BLaER1 (cell line): ENCODE measurements at regions not wholly inside any gene's neighbourhood (a gene's known extent, or its start where the extent isn't known, plus 50 kb on each side); places are given as distances from the start of the nearest gene placed in this dataset.
"Not testable (repeated sequence)": the region's sequence is repeated elsewhere in the genome, so short reads cannot be mapped to it uniquely, and the experiment has no call there.

Experiments
- H3K27ac ChIP-seq: shearing (Covaris generic); formaldehyde crosslinking; 2 replicates; pipeline ENCODE4 v1.8.1; 2022
- H3K27me3 ChIP-seq: shearing (Covaris generic); formaldehyde crosslinking; 2 replicates; pipeline ENCODE4 v1.8.1; 2022
- H3K36me3 ChIP-seq: shearing (Covaris generic); formaldehyde crosslinking; 2 replicates; pipeline ENCODE4 v1.8.1; 2022
- H3K4me1 ChIP-seq: shearing (Covaris generic); formaldehyde crosslinking; 2 replicates; pipeline ENCODE4 v1.8.1; 2022
- H3K4me2 ChIP-seq: shearing (Covaris generic); formaldehyde crosslinking; 2 replicates; pipeline ENCODE4 v1.8.1; 2022
- H3K4me3 ChIP-seq: shearing (Covaris generic); formaldehyde crosslinking; 2 replicates; pipeline ENCODE4 v1.8.1; 2022
- H3K9ac ChIP-seq: shearing (Covaris generic); formaldehyde crosslinking; 2 replicates; pipeline ENCODE4 v1.8.1; 2022
- H3K9me3 ChIP-seq: shearing (Covaris generic); formaldehyde crosslinking; 2 replicates; pipeline ENCODE4 v1.8.1; 2022
- H4K20me1 ChIP-seq: shearing (Covaris generic); formaldehyde crosslinking; 2 replicates; pipeline ENCODE4 v1.8.1; 2022
- Cebpa-rat ChIP-seq: shearing (Covaris generic); IDR thresholded peaks from 2 replicates; pipeline ENCODE4 v1.8.1; 2022

DNA sequence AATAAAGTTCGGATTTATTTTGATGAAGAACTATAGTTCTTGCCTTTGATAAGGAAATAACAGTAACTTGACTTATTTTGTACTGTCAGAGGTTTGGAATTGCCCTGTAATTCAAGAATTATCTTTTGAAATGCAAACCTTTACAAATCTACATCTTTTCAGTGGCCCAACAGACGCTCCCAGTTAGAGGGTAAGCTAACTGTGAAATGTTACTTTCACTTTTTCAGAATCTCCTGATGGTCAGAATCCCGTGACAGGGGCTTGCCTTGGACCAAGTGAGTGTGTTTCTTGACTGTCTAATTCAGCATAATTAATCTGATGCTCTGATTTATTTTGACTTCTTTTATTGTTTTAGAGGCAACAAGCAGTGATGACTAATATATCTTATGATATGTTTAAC, 262.5 kb downstream of the PLOD2 start:
- Histone ChIP-seq H3K4me2 (no peak overlapping the region), H3K9me3 (no peaks in the 10 kb centered on the region), H3K27me3 (no peaks in the 10 kb centered on the region), H3K9ac (no peak overlapping the region), H3K4me1 (peaks cover 5% of the 10 kb centered on the region; the same call in 1 of the 2 replicates), H4K20me1 (no peaks in the 10 kb centered on the region), H3K27ac (no peak overlapping the region), H3K4me3 (no peak overlapping the region), H3K36me3 (no peaks in the 10 kb centered on the region)
- TF ChIP-seq Cebpa-rat: no peak

DNA sequence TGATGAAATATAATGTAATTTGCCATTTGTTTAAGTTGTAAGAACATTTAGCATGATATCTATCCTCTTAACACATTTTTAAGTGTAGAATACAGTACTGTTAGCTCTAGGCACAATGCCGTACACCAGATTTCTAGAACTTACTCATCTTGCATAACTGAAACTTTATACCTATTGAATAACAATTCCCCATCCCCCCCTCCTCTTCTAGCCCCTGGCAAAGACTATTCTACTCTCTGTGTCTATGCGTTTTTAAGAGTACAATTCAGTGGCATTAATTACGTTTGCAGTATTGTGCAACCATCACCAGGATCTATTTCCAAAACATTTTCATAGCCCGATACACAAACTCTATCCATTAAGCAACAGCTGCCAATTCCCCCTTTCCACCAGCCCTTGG, 261.7 kb downstream of the PLOD2 start:
- peaks cover 5% of the 10 kb centered on the region; the same call in 1 of the 2 replicates for H3K4me1 ChIP-seq
- H3K9me3 ChIP-seq: no peaks in the 10 kb centered on the region
- H3K27ac ChIP-seq: no peak overlapping the region
- H3K27me3 ChIP-seq: no peaks in the 10 kb centered on the region
- H3K9ac ChIP-seq: no peak overlapping the region
- H3K4me2 ChIP-seq: no peak overlapping the region
- TF ChIP-seq Cebpa-rat: no peak
- H3K36me3 ChIP-seq: no peaks in the 10 kb centered on the region
- no peaks in the 10 kb centered on the region for H4K20me1 ChIP-seq
- no peak overlapping the region for H3K4me3 ChIP-seq

DNA sequence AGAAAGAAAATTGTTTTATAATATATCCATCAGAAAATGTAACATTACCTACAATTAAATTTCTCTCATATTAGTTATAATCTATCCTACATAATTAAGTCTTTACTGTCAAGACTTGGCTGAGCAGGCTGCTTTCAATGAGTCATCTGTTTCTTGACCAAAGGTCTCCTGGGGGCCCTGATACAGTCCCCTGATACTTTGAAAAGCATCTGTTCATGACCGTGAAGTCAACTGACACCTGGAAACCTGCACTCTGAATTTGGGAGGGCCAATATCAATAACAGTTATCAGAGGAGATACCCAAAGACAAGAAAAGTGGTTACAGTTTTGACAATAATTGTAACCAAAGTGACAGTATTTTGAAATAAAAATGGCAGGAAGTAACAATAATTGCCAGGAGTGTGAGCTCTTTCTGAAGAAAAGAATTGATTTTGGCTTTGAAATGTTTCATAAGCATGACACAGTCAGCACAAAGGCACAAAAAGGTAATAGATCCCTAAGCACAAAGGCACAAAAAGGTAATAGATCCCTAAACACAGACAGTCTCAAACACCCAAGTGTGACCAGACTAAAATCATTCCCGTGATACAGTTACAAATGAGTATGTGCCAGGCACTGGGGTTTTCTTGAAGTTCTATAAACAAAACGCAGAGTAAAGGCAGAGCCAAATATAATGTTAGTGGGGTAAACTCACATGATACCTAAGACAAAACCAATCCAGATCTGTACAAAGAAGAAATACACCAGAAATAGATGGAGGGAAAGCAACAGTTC, 260.7 kb downstream of the PLOD2 start:
- Histone ChIP-seq H3K27me3 (no peaks in the 10 kb centered on the region), H3K36me3 (no peaks in the 10 kb centered on the region), H3K27ac (no peak overlapping the region), H3K4me3 (no peak overlapping the region), H4K20me1 (no peaks in the 10 kb centered on the region), H3K9me3 (no peaks in the 10 kb centered on the region), H3K4me2 (no peak overlapping the region), H3K4me1 (peaks cover 5% of the 10 kb centered on the region; the same call in 1 of the 2 replicates), H3K9ac (no peak overlapping the region)
- no peak for TF ChIP-seq Cebpa-rat

DNA sequence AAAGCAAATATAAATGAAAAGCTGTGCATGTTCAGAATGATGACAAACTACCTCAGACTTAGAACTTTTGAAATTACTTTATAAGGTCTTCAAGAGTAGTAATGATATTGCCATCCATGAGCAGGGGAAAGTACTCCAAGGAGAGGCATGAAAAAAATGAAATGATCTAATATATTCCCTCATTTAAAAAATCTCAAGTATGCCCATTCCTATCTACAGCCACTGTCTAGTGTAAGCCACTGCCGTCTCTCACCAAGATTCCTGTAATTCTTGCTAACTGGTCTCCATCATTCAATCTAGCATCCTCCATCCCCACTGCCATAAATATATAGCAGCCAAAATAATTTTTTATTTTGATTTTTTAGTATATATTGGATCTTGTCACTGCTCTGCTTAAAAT, 258.8 kb downstream of the PLOD2 start:
- Histone ChIP-seq H3K27ac (no peak overlapping the region), H3K36me3 (no peaks in the 10 kb centered on the region), H3K4me1 (peaks cover 5% of the 10 kb centered on the region; the same call in 1 of the 2 replicates), H3K27me3 (no peaks in the 10 kb centered on the region), H3K4me2 (no peak overlapping the region), H3K4me3 (no peak overlapping the region), H4K20me1 (no peaks in the 10 kb centered on the region), H3K9me3 (no peaks in the 10 kb centered on the region), H3K9ac (no peak overlapping the region)
- no peak for TF ChIP-seq Cebpa-rat

DNA sequence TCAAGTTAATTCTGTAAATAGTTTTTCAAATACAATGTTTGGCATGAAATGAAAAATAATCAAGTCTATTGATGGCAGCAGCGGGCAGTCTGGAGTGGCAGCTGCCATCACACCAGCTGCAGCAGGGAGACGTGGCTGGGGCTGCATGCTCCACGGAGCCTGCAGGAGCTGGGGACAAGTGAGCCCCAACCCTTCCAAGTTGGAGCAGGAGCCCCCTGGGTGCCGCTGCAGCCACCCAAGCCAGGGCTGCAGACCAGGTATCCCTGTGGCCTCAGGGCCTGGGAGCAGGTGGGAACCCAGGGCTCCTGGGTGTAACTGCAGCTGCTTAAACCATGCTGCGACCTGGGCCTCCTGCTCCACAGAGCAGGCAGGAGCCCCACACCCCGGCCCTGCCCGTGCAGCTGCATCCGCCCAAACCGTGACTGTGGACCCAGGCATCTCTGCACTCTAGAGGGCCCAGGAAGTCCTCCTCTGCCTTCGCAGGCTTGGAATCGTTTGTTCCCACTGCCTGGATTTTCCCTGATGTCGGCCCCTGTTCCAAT, 257.4 kb downstream of the PLOD2 start:
- Histone ChIP-seq H3K9ac (no peak overlapping the region), H3K36me3 (no peaks in the 10 kb centered on the region), H4K20me1 (no peaks in the 10 kb centered on the region), H3K27me3 (no peaks in the 10 kb centered on the region), H3K4me3 (no peak overlapping the region), H3K4me1 (peaks cover 5% of the 10 kb centered on the region; the same call in 1 of the 2 replicates), H3K4me2 (no peak overlapping the region), H3K9me3 (no peaks in the 10 kb centered on the region), H3K27ac (no peak overlapping the region)
- TF ChIP-seq Cebpa-rat: no peak

DNA sequence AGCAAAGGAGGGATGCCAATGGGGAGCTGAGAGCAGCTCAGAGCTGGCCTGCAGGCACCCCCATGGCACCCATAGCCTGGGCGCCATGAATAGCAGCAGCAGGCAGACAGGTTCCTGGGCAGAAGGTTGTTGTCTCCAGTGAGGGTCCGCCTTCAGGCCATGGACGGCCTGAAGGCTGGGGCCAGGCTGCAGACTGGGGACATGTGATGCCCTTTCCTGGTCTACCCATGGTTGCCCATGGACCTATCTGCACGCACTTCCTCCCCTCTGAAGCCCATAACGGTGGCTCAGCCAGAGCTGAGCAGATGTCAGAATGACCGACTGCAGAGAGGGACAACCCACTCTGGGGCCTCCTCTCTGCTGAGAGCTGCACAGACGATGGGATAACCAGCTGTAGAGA, 256.8 kb downstream of the PLOD2 start:
- Histone ChIP-seq H3K36me3 (no peaks in the 10 kb centered on the region), H3K4me3 (no peak overlapping the region), H3K4me2 (no peak overlapping the region)

DNA sequence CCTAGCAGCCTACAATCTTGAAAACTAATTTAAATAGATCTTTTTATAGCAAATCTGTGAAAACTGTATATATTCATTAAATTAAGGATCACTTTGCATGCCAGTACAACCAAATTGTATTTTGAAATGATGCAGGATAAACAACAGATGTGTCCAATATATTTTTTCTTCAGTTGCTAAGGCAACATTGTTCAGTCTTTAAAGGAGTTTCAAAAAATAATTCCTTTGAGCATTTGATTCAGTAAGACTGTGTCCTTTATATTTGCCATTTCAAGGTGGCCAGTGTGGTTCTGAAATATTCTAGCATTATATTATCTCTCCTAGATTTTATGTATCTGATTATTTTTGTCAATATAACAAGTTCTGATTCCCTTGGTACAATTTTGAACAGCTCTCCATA, 254.7 kb downstream of the PLOD2 start:
- Histone ChIP-seq H3K4me2 (no peak overlapping the region), H3K9me3 (no peaks in the 10 kb centered on the region), H4K20me1 (no peaks in the 10 kb centered on the region), H3K9ac (no peak overlapping the region), H3K27ac (no peak overlapping the region), H3K4me1 (no peaks in the 10 kb centered on the region), H3K4me3 (no peak overlapping the region), H3K36me3 (no peaks in the 10 kb centered on the region), H3K27me3 (no peaks in the 10 kb centered on the region)
- TF ChIP-seq Cebpa-rat: no peak

More for the DNA sequence above, 256.8 kb downstream of the PLOD2 start:
- no peak overlapping the region for H3K9ac ChIP-seq
- no peak overlapping the region for H3K27ac ChIP-seq
- H3K9me3 ChIP-seq: no peaks in the 10 kb centered on the region
- peaks cover 5% of the 10 kb centered on the region; the same call in 1 of the 2 replicates for H3K4me1 ChIP-seq
- no peak for TF ChIP-seq Cebpa-rat
- no peaks in the 10 kb centered on the region for H3K27me3 ChIP-seq
- no peaks in the 10 kb centered on the region for H4K20me1 ChIP-seq

DNA sequence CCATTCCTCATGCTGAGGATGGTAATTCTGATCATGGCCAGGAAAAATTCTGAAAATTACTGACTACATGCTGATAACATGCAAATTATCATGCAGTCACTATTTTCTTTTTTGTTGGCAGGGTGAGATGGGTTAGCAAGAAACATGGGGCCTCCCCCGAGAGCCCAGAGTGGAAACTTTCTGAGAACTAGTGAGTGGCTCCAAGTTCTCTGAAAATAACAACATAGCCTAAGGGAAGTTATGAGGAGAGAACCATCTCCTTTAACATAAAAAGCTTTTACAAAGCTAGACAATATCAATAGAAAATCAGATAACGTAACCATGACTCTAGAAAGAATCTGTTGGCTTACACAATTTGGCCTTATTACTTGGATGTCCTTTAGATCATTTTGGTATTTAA, 254.2 kb downstream of the PLOD2 start:
- Histone ChIP-seq H3K27ac (no peak overlapping the region), H3K9me3 (no peaks in the 10 kb centered on the region), H3K4me1 (no peaks in the 10 kb centered on the region), H4K20me1 (no peaks in the 10 kb centered on the region), H3K4me3 (no peak overlapping the region), H3K27me3 (no peaks in the 10 kb centered on the region), H3K4me2 (no peak overlapping the region), H3K36me3 (no peaks in the 10 kb centered on the region), H3K9ac (no peak overlapping the region)
- no peak for TF ChIP-seq Cebpa-rat

DNA sequence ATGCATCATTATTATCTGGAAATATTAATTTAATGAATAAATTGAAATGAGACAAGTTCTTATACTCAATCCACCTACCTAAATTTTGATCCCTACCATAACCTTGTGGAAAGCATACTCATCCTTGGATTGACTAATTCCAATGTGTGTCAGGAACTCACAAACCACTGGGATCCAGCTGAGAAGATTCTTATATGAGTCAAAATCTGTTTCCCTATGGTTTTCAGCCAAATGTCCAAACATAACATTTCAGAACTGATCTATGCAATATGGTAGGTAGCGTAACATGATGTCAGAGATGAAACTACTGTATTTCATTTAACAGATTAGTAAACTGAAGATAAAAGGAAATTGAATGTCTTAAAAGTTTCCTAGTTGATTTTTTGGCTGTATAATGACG, 250.0 kb downstream of the PLOD2 start:
- Histone ChIP-seq H3K4me3 (no peak overlapping the region), H3K4me2 (no peak overlapping the region), H3K27ac (no peak overlapping the region), H3K9ac (no peak overlapping the region), H4K20me1 (no peaks in the 10 kb centered on the region), H3K27me3 (no peaks in the 10 kb centered on the region), H3K36me3 (no peaks in the 10 kb centered on the region), H3K4me1 (no peaks in the 10 kb centered on the region), H3K9me3 (no peaks in the 10 kb centered on the region)
- no peak for TF ChIP-seq Cebpa-rat

DNA sequence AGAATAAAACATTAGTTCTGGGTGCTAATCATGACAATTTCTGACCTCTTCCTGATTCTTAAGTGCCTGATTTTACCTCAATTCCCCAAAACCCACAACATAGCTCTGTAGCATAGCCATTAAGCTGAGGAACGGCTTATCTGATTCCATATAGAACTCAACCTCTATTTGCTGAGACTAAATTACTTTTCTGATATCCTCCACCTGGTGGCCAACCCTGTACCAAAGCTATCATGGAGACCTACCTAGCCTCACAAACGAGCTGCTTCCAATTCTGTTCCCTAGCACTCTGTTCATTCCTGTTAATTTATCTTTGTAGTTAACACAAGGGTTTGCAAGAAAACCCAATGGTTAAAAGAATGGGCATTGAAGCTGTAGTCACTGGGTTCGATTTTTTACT, 245.2 kb downstream of the PLOD2 start:
- Histone ChIP-seq H3K9me3 (no peaks in the 10 kb centered on the region), H3K36me3 (no peaks in the 10 kb centered on the region), H3K4me3 (no peak overlapping the region), H3K4me1 (no peaks in the 10 kb centered on the region), H3K4me2 (no peak overlapping the region), H3K9ac (no peak overlapping the region), H3K27ac (no peak overlapping the region), H4K20me1 (no peaks in the 10 kb centered on the region), H3K27me3 (no peaks in the 10 kb centered on the region)
- no peak for TF ChIP-seq Cebpa-rat

DNA sequence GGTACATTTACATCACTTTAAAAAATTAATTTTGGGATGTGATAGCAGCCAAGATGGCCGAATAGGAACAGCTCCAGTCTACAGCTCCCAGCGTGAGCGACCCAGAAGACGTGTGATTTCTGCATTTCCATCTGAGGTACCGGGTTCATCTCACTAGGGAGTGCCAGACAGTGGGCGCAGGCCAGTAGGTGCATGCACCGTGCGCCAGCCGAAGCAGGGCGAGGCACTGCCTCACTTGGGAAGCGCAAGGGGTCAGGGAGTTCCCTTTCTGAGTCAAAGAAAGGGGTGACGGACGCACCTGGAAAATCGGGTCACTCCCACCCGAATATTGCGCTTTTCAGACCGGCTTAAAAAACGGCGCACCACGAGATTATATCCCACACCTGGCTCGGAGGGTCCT, 233.2 kb downstream of the PLOD2 start:
- not testable (repeated sequence) for H3K9me3 ChIP-seq, H3K27me3 ChIP-seq, H4K20me1 ChIP-seq, H3K27ac ChIP-seq, H3K4me3 ChIP-seq, H3K4me1 ChIP-seq, H3K4me2 ChIP-seq, H3K36me3 ChIP-seq, H3K9ac ChIP-seq
